ENCODE measurements at regions not wholly inside any gene's neighbourhood (a gene's known extent, or its start where the extent isn't known, plus 50 kb on each side); places are given as distances from the start of the nearest gene placed in this dataset.

DNA sequence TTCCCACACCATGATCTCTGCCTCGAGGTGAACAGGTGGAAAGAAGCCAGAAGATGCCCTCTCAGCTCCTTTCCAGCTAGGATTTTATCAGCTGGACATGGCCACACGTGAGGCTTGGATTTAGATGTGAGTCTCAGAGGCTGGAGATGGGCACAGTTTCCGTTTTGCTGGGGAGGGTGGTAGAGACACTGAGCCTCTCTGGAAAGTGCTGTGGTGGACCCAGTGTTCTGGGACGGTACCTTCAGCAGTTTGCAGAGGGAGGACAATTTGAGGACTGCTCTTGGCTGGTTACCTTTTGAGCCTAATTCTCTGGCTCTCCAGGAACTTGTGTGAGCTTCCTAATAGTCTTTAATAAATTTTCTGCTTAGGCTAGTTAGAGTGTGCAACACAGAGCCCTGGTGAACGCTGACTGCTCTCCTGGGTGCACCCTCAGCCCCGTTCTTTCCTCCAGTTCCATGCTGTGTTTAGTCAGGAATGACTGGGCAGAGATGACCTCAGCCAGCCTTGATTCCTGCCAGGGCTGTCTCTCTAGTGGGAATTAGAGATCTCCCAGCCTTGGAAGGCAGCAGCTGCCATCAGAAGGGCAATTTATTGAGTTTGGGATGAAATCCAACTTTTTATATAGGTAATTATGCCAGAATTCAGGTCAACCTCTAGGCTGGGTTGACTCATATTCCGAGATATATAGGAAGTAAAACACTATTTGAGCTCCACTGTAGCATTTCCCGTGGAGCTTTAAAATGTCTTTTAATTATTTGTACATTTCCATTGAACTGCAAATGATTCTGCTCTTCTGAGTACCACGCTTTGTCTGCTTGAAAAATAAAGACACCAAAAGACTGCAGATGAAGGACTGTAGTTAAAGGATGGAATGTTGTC is 103.9 kb downstream of the GATA3 start:
- TF ChIP-seq JUN (IDR thresholded peaks at IDR 0.05) = no peak
- no peak for TF ChIP-seq PHF8 (IDR thresholded peaks at IDR 0.05; ENCODE audit: borderline replicate concordance, low read depth)
- TF ChIP-seq RAD21 (conservative IDR thresholded peaks at IDR 0.05 in 1 of 2, IDR thresholded peaks at IDR 0.05 in 1 of 2) = no peak
- no peak for TF ChIP-seq CTCF (IDR thresholded peaks at IDR 0.05)
- TF ChIP-seq MAFK (IDR thresholded peaks at IDR 0.05; ENCODE audit: partially characterized antibody) = no peak
